ENCODE measurements at regions not wholly inside any gene's neighbourhood (a gene's known extent, or its start where the extent isn't known, plus 50 kb on each side); places are given as distances from the start of the nearest gene placed in this dataset.
A peak's percentile ranks its signal among the peaks of the same experiment; 100 is the strongest.

- DNase-seq (ENCODE audit: low read depth), result no peak
Measured at GRCh38 chr6:40796260-40797221, 209.4 kb upstream of the LRFN2 start.

GRCh38 chr6:40794586-40794985, 207.4 kb upstream of the LRFN2 start:
- no peak for DNase-seq (ENCODE audit: low read depth)

- DNase-seq (ENCODE audit: low read depth), result no peak
Measured at GRCh38 chr6:40792183-40792582, 205.0 kb upstream of the LRFN2 start.

GRCh38 chr6:40791004-40791403, 203.8 kb upstream of the LRFN2 start:
- no peak for DNase-seq (ENCODE audit: low read depth)

- no peak for DNase-seq (ENCODE audit: low read depth)
Measured at GRCh38 chr6:40788661-40789655, 201.8 kb upstream of the LRFN2 start.

- DNase-seq (ENCODE audit: low read depth), result no peak
Measured at GRCh38 chr6:40782355-40782754, 195.2 kb upstream of the LRFN2 start.

- DNase-seq (ENCODE audit: low read depth), result no peak
Measured at GRCh38 chr6:40780637-40781036, 193.5 kb upstream of the LRFN2 start.

GRCh38 chr6:40779409-40779808, 192.2 kb upstream of the LRFN2 start:
- peak; percentile 11 for DNase-seq (ENCODE audit: low read depth)

- no peak for DNase-seq (ENCODE audit: low read depth)
Measured at GRCh38 chr6:40778918-40779317, 191.8 kb upstream of the LRFN2 start.

- DNase-seq (ENCODE audit: low read depth), result no peak
Measured at GRCh38 chr6:40778196-40778595, 191.0 kb upstream of the LRFN2 start.

GRCh38 chr6:40774932-40775331, 187.8 kb upstream of the LRFN2 start:
- DNase-seq (ENCODE audit: low read depth), result peak; percentile 11

- DNase-seq (ENCODE audit: low read depth), result no peak
Measured at GRCh38 chr6:40770794-40771193, 183.6 kb upstream of the LRFN2 start.

- DNase-seq (ENCODE audit: low read depth), result no peak
Measured at GRCh38 chr6:40764726-40765125, 177.6 kb upstream of the LRFN2 start.

GRCh38 chr6:40762981-40763380, 175.8 kb upstream of the LRFN2 start:
- peak; percentile 49 for DNase-seq (ENCODE audit: low read depth)

- no peak for DNase-seq (ENCODE audit: low read depth)
Measured at GRCh38 chr6:40760887-40761286, 173.7 kb upstream of the LRFN2 start.

- DNase-seq (ENCODE audit: low read depth), result no peak
Measured at GRCh38 chr6:40759838-40760237, 172.7 kb upstream of the LRFN2 start.

- DNase-seq (ENCODE audit: low read depth), result no peak
Measured at GRCh38 chr6:40759264-40759663, 172.1 kb upstream of the LRFN2 start.

GRCh38 chr6:40755749-40756452, 168.7 kb upstream of the LRFN2 start:
- DNase-seq (ENCODE audit: low read depth), result peak; percentile 81

- DNase-seq (ENCODE audit: low read depth), result peak; percentile 77
Measured at GRCh38 chr6:40755046-40755681, 168.0 kb upstream of the LRFN2 start.

- DNase-seq (ENCODE audit: low read depth), result no peak
Measured at GRCh38 chr6:40754461-40755045, 167.4 kb upstream of the LRFN2 start.
